Fibroblast of the aortic adventitia (primary cell): ENCODE measurements at regions not wholly inside any gene's neighbourhood (a gene's known extent, or its start where the extent isn't known, plus 50 kb on each side); places are given as distances from the start of the nearest gene placed in this dataset.

Experiments used
- DNase-seq: peaks from one replicate; pipeline ENCODE4 v3.0.0-alpha.2; 2010; ENCODE audit warnings: low read depth
- H3K4me3 ChIP-seq: 2 replicates; pipeline ENCODE4 v1.5.1; 2011; ENCODE audit warnings: low read depth, mild to moderate bottlenecking, control low read depth, low read length, moderate library complexity
- TF ChIP-seq, protein P1 (sequence below): IDR thresholded peaks from 2 replicates; pipeline ENCODE4 v1.5.1; 2011; ENCODE audit warnings: mild to moderate bottlenecking, low read length, control low read depth, inconsistent platforms; ENCODE audit not compliant: insufficient read depth

DNA sequence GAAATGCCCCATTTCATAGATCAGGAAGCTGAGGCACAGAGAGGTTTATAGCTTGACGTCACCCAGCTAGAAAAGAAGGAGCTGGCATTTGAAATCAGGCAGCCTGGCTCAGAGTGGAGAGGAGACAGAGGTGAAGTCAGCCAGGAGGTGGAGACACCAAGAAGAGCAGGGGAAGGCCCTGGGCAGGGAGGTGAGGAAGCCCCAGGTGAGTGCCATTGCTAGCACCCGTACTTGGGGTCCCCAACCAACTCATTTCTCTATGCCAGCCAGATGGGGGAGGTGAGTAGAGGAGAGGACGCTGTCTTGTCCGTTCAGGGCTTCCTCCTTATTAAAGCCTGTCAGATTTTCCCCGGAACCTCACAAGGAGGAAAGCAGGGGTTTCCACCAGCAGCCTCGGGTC lies 149.6 kb upstream of the TLE3 start:
- no peak for DNase-seq
- no peak overlapping the region for H3K4me3 ChIP-seq
- TF ChIP-seq, protein P1, sequence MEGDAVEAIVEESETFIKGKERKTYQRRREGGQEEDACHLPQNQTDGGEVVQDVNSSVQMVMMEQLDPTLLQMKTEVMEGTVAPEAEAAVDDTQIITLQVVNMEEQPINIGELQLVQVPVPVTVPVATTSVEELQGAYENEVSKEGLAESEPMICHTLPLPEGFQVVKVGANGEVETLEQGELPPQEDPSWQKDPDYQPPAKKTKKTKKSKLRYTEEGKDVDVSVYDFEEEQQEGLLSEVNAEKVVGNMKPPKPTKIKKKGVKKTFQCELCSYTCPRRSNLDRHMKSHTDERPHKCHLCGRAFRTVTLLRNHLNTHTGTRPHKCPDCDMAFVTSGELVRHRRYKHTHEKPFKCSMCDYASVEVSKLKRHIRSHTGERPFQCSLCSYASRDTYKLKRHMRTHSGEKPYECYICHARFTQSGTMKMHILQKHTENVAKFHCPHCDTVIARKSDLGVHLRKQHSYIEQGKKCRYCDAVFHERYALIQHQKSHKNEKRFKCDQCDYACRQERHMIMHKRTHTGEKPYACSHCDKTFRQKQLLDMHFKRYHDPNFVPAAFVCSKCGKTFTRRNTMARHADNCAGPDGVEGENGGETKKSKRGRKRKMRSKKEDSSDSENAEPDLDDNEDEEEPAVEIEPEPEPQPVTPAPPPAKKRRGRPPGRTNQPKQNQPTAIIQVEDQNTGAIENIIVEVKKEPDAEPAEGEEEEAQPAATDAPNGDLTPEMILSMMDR = no peak

GRCh38 chr15:70246623-70247220 lies 149.0 kb upstream of the TLE3 start:
- no peak for DNase-seq
- TF ChIP-seq, protein P1 = no peak
- H3K4me3 ChIP-seq = no peak overlapping the region

DNA sequence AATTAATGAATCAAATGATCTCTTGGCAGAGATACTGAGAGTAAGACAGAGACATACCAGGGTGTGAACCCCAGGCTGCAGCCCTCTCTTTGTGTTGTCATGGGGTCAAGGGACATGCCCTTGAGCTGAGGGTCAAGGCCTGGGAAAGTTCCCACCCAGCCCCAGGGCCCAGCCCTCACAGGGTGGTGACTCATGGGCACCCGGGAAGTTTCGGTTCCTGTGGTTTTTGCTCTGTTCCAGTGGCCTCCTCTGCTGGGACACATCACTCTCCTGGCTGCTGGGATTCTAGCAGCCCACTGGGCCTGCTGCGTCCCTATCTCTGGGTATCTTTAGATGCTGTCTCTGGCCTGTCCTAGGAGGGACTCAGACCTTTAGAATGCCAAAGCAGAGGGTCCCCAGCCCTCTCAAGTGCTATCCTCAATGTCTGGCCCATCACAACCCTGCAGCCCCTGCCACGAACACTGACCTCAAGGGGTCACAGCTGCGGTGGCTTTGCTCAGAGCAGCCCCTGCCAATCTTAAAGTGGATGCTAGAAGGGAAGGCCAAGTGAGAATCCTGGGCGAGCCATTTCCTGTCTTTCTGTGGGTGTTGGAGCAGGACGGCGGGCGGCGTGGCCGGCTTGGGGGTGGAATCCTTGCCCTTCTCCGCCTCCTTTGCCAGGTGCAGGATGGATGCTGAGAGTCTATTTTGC lies 148.4 kb upstream of the TLE3 start:
- no peak for DNase-seq
- no peak overlapping the region for H3K4me3 ChIP-seq
- TF ChIP-seq, protein P1 = no peak

DNA sequence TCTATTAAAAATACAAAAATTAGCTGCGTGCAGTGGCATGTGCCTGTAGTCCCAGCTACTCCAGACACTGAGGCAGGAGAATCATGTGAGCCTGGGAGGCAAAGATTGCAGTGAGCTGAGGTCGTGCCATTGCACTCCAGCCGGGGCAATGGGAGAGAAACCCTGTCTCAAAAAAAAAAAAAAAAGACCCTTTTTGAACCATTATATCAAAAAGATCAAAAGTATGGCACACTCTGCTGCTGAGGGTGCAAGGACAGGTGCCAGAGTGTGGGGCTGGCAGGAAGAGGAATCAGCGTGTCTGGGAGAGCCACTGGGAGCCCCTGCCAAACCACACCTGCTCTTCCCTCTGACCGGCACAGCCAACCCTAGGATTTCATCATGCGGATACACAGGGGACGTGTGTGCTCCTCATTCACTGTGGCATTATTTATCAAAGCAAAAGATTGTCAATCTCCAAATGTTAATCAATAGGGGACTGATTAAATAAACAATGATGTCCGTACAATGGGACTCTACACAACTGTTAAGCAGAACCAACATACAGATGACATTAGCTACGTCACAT lies 147.3 kb upstream of the TLE3 start:
- TF ChIP-seq, protein P1 = no peak
- DNase-seq = no peak
- H3K4me3 ChIP-seq = no peak overlapping the region

DNA sequence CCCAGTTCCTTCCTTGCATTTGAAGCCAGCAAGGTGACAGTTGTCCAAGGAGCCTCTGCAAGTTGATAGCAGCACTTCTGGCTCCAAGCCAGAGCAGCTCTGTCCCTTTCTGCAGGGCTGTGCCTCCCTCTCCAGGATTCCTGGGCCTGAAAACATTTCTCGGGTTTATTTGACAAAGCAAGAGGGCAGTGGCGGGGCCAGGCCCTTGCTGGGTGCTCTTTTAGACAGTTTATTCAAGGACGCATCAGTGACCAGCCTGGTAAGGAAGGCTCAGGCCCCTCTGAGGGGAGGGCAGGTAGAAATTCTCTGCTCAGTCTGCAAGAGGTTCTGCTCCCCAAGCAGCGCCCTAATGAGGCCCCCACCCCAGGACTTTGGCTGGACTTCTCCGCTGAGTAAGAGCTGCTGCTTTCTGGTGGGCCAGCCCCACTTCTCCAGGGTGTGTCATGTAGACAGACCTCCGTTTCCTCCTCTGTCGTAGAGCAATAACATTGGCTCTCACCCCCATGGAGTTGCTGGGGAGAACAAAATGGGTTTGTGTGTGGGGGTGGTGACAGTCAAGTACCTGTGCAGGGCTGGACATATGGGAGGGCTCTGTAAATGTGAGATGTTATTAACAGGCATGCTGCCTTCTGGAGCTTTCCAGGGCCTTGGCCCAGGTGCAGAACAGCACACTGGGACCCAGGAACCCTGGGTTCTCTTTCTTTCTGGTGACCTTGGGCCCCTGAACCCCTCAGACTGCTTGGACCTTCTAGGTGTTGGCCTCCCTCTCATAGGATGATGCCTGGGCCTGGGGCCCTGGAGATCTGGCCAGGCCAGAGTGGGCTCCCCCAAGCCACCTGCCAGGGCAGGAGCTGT lies 146.2 kb upstream of the TLE3 start:
- TF ChIP-seq, protein P1 = no peak
- DNase-seq = no peak
- no peak overlapping the region for H3K4me3 ChIP-seq

DNA sequence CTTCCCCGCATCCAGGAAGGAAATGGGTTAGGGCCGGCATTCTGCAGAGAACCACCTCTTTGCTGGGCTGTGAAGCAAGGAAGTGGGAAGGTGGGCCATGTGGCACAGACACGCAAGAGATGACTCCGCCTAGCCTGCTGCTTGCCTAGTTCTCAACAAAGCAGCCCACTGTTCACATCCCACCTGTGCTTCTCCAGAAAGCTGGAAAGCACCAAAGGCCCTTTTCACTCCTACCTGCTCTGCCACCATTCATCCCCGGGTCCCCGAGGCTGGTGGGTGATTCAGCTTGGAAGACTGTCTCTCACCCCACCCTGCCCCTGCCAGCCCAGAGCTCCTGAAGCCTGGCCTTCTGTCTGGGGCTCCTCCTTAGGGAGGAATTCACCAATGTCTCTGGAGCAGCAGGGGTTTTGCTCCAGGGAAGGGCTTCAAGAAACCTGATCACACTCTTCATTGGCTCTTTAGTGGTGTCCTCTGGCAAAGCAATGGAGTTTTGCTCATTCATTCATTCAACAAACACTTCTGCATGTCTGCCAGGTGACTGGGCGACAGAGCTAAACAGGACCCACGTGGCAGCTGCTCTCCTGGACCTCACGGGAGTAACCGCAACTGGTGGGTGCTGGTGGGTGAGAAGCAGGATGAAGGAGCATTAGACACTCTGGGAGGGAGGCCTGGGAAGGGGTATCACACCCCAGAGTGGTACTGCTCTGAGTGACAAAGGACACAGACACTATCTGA lies 145.4 kb upstream of the TLE3 start:
- no peak overlapping the region for H3K4me3 ChIP-seq
- DNase-seq = no peak
- TF ChIP-seq, protein P1 = no peak
